Hematopoietic multipotent progenitor cell treated with erythropoietin and hydrocortisone succinate and interleukin-3 and kit ligand, for 6 days (in vitro differentiated cells): ENCODE measurements at regions not wholly inside any gene's neighbourhood (a gene's known extent, or its start where the extent isn't known, plus 50 kb on each side); places are given as distances from the start of the nearest gene placed in this dataset.
"Not testable (repeated sequence)": the region's sequence is repeated elsewhere in the genome, so short reads cannot be mapped to it uniquely, and the experiment has no call there.

Experiments used
- DNase-seq: peaks from one replicate; pipeline ENCODE4 v3.0.0-alpha.2; 2015

DNA sequence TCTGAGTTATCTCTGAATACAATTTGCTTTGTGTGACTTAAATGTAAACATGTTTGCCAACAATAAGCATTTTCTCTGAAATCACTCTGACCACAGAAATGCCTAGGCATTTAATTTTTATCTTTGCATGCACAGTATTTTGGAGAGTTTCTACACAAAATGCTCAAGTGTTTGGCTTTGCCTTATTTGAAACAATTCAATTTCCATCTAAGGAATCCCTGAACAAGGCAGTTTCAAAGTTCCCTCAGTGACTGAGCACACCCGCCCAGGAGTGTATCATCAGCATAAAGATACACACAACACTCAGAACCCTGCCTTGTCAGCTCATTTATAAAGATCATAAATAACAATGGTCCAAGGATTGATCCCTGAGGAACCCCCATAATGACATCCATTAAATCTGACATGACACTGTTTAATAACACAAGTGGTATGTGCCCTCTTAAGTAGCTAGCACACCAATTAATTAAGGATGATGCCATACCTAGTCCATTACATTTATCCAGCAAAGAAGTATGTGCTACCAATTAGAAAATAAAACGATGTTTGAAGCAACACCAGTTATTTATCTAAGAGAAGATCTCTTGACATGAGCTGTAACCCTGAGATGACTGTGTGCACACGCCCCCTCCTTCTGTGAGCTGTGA lies 585.8 kb downstream of the ADGRL2 start:
- no peak for DNase-seq

DNA sequence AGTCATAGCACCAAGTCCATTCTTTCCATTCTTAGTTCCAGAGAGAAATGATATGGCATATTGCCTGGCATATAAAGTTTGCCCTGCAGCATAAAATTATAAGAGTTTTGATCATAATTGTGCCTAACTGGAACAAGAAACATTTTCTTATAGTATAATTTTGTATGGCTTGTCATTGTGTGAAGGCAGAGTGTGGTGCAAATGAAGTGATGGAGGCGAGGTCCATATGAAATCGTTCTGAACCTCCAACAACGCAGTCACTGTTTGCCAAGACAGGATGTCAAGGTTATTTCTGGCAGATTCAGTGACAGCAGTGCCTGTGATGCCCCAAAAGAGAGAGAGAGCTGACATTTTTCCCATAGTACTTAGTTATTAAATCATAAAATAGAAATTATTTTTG lies 584.0 kb downstream of the ADGRL2 start:
- DNase-seq, result no peak

DNA sequence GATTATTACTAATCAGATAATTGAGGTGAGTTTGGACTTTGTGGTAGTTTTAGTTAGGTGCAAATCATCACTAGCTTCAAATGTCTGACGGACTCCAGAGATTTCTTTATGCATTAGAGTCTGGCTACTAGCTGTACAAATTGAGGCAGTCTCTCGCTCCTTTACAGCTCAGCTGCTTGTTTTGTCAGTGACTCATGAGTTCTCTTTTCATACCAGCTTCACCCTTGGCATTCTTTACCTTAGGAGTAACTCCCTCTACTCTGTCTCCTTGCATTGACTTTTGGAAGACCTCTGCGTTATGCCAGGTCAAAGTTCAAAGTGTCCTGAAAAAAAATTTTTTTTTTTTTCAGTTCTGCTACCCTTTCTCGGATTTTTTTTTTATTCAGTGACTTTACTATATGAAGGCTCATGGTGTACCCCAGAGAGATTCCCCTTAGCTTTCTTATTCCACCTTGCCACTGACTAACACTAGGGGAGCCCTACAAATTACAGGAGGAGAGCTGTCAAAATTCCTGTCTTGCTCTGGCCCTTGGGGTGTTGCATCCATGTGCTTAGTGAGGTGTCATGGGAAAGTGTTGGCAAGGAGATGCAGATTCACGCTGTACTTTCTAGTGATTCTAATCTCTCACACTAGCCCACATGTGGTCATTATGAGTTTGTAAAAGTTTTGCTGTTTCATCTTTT lies 576.6 kb downstream of the ADGRL2 start:
- no peak for DNase-seq

DNA sequence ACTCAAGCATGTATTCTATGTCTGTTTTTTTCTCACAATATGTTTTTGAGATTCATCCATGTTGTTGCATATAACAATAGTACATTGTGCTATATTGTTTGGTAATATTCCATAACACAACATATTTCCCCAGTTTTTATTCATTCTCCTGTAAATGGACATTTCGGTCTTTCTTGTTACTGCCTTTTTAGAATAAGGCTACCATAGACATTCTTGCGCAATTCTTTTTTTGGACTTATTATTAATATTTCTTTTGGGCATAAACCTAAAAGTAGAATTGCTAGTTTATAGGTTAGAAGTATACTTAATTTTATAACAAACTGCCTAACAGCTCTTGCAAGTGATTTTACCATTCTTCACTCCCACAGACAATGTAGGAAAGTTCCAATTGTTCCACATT lies 573.0 kb downstream of the ADGRL2 start:
- no peak for DNase-seq

DNA sequence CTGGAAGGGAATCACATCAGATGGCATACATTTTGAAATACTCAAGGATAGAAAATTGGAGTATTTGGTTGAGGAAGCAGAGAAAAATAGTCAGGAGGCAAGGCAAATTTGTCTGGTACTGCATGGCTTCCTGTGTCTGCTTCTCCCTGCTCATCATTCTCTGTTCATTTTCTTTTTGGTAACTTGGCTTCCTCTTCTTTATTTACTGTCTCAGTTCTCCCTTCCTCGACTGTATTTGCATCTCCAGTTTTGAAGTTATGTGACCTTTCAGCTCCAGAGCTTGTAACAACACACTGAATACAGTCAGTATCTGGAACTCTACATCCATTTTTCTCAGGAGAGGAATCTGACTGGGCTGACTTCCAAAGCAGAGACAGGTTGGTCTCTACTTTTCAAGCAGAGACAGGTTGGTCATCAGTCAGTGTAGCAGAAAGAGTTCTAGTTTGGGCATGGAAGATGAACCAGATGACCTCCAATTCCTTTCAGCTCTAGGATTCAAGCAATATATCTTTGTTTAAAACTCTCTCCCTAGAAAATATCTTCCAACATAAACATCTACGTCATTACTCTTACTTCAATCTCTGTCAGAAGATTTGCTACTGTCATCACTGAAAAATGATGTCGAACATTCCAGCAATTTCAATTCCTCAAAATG lies 571.2 kb downstream of the ADGRL2 start:
- DNase-seq, result no peak

DNA sequence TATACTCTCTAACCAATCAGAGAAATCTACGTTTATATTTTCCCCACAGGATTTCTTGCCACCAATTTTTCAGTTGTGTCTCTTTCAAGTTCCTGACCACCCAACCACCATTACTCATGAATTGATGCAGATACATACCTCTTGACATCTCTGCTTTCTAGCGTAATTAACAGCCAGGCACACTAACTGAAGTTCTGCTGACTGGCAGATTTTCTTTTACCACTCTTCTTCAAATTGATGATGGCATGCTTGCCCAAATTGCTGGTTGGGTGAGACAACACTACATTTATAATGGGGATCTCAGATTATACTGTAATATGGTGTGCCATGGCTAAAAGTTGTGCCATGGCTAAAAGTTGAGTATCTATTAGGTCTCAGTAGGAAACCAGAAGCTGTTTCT lies 566.7 kb downstream of the ADGRL2 start:
- DNase-seq, result no peak

DNA sequence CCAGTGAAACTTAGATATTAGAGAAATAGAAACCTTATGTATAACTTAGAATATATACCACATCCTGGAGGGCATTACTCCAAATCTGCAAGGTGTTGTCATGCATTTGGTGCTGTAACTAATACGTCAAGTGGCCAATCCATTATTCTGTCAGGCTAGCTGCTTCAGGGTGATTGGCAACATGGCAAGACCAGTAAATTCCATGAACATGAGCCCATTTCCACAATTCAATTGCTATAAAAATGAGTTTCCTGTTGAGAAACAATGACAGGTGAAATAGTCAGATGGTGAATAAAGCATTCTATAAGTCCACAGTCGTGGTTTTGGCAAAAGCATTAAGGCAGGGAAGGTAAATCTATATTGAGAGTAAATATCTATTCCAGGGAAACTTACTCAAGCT lies 566.0 kb downstream of the ADGRL2 start:
- DNase-seq, result no peak

DNA sequence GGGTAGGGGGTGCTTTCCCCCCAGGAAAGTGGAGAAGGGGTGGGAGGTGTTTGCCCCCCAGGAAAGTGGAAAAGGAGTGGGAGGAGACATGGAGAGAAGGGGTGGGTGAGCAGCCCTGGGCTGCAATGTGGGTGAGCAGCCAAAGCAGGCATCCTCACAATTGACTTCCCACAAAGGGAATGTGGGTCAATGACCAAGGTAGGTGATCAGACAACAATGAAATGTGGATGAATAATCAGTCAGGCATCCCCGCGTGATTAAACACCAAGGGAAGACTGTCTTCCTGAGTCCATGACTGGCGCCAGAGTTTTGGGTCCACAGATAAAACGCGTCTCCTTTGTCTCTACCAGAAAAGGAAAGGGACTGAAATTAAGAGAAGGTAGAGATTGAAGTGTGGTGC lies 558.8 kb downstream of the ADGRL2 start:
- DNase-seq, result not testable (repeated sequence)

DNA sequence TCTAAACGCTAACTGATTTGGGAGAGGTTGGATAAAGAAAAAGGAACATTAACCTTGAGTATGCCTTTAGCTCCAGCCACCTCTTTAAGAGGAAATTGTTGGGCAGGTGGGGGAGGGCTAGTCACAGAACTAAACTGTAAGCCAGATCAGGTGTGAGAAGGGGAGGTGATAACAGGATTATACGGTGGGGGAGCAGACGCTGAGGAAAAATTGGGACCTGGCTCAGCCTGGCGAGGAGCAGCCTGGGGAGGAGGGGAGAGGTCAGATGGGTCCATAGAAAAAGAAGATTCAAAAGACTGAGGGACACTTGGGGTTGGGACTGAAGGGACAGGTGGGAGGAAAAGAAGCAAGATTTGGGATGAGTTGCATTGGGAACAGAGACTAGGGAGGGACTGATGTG lies 558.0 kb downstream of the ADGRL2 start:
- not testable (repeated sequence) for DNase-seq

DNA sequence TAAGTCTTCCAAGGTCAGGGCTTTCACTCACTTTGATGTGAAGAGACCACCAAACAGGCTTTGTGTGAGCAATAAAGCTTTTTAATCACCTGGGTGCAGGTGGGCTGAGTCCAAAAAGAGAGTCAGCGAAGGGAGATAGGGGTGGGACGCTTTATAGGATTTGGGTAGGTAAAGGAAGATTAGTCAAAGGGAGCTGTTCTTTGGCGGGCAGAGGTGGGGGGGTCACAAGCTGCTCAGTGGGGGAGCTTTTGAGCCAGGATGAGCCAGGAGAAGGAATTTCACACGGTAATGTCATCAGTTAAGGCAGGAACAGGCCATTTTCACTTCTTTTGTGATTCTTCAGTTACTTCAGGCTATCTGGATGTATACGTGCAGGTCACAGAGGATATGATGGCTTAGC lies 553.8 kb downstream of the ADGRL2 start:
- DNase-seq, result not testable (repeated sequence)

DNA sequence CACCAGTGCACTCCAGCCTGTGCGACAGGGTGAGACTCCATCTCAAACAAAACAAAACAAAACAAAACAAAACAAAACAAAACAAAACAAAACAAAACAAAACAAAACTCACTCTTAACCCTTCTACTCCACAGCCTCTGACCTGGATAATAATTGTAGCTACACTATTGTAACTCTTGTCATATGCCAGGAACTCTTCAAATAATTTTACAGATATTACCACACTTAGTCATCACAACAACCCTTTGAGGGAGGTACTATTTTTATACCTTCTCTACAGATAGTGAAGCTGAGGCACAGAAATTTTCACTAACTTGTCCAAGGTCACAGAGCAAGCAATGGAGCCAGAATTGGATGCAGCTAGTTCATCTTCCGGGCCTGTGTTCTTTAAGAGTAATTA lies 547.8 kb downstream of the ADGRL2 start:
- no peak for DNase-seq

DNA sequence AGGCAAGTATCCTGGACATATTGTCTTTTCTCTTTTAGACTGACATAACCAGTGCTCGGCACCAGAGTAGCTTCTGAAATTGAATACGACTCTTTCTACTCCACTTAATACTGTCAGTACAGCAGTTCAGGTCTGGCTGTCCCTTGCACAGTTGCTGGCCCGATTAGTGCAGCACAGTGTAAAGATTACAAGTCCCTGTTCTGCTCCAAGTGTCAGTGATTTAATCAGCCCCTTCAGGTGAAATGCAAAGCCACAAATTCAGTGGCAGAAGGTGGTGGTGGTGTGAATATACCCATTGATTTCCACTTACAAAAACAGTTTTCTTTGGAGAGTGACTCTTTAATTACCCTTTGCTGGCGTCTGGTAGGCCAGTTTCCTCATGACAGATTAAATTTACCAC lies 545.4 kb downstream of the ADGRL2 start:
- DNase-seq, result no peak

DNA sequence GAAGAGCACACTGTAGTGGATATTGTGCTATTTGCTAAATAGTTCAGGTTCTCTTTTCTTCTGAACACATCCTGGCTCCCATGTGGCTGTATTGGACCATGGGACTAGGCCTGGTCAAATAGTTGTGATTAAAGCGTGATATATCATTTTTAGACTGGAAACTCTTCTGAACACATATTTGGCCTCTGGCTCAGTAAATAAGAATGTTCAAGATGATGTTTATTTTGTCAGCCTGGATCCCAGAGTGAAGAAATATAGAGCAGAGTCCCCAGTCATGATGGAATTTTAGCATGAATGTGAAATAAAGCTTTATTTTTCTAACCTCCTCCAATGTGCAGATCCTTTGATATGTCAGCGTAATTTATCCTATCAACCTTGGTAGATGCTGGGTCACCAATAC lies 542.6 kb downstream of the ADGRL2 start:
- no peak for DNase-seq

DNA sequence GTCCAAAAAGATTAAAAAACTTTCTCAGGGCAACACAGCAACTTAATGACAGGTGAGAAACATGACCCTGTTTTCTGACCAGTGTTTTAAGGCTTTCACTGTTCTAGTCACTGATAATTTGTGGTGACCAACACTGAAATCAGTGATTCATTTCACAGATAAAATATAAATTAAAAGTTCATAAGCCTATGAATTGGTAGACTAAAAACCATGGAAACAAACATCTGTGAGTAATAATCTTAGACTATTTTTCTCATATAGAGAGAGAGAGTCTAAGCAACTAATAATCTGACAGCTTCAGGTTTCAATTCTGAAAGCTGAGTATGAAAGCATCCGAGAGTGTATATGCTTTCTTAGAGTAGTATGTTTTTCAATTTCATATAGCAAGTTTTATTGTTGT lies 536.9 kb downstream of the ADGRL2 start:
- no peak for DNase-seq

DNA sequence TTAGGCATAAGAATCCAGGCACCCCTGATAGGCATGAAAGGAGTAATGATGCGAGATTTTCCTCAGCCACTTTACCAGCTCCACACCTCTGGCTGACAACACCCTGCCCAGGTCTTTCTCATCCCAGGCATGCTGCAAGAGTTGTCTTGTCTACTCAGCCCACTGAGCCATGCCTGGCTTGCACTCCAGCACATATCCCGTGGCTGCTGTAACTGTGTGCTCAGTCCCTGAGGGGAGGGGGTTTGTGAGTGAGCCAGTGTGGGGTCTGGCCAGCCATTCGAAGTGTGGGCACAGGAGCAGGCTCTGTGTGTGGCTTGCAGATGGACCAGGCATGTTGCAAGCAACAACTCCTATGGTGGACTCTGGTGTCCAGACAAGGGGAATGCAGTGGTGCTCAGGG lies 529.6 kb downstream of the ADGRL2 start:
- no peak for DNase-seq

DNA sequence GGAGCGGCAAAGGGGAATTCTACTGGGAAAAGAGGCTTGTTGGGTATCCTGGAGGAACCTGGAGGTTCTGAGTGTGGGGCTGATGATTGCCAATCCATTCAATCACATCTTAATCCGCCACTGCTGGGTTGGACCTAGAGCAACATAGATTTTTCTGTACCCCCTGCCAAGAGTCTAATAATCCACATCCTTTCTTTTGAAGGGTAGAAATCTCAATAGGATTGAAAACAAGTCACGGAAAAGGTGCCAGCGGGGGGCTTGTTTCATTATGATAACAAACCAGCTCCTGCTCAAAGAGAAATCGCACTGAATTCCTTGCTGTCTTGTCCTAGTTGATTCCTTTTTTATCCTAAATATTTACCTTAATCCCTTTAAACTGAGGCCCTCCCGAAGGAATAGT lies 528.5 kb downstream of the ADGRL2 start:
- DNase-seq, result no peak

DNA sequence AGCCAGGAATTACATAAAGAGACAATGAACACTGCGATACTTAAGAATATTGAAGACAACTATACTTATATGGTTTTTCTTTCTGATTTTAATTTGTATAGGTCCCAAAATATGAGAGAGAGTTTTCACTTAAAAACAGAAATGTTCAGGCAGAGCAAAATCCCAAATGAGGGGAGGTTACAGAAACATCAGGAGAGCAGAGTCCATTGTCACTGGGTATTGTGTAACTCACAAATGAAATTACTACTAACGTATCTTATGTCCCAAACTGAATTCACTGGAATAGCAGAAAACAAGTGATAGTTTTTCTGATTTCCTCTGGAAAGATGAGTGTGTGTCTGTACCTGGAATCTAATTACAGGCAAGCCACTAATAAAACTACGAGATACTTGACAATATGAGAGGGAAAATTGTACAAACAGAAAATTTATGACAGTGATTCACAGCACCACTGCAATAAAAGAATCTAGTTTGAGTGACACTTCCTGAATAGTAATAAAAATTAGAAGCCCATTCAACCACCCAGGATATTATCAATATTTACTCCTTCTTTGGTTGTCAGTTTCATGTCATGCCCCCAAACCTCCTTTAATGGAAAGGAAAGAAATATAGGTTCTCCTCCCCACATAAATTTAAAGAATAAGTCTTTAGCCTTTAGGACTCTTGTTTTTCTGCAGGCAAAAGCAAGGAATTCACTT lies 522.6 kb downstream of the ADGRL2 start:
- no peak for DNase-seq

DNA sequence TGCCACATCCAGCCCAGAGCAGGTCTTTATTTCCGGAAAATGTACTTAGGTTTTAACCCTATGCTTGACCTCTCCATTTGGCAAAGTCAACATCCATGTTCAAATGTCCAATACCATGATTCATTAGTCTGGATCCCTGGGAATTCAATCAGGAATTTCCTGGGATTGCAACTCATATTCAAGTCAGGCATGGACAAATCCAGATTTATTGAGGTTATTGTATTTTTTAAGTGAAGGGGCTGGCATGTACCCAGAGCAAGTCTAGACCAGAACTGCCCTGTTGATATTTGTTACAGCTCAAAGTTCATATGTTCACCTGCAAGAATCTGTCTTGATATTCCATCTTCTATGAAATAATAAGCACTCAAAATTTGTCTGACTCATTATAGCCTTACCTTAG lies 521.1 kb downstream of the ADGRL2 start:
- no peak for DNase-seq

DNA sequence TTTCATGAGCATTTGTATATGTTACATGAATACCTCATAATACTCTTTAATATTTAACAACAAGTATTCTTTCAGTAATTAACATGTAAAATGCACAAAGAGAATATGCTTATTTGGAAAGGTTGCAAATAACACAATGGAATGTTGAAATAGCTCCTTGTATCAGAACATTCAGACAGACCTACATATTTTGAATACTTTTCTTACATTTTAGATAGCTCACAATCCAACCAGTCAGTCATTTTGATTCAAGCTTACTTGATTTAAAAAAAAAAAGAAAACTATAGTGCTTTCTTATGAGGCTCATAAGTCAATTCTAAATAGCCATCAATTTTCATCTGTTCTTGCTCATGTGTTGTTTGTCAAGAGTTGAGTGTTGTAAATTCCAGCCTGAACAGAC lies 518.8 kb downstream of the ADGRL2 start:
- no peak for DNase-seq

DNA sequence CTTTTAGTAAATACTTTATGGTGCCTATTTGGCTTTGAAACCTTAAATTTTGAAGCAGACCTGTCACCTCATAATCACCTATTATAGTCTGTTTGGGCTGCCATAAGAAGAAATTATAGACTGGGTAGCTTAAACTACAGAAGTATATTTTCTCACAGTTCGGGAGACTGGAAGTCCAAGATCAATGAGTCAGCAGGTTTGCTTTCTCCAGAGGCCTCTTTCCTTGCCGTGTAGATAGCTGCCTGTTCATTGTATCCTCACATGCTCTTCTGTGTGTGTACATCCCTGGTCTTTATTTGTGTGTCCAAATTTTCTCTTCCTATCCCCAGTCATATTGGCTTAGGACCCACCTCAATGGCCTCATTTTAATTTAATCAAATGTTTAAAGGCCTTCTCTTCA lies 518.2 kb downstream of the ADGRL2 start:
- no peak for DNase-seq

DNA sequence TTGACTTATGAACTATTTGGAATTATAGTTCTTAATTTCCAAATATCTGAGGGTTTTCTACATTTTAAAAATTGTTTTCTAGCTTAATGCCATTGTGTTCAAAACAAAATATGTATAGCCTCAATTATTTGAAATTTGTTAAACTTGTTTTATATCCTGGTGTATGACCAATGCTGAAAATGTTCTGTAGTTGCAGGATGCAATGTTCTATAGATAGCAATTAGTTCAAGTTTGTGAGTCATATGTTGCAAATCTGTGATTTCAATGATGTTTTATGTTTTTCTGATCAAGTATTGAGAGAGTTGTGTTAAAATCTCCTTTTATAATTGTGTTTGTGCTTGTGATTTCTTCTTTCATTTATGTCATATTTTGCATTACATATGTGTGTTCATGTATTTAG lies 517.5 kb downstream of the ADGRL2 start:
- no peak for DNase-seq

DNA sequence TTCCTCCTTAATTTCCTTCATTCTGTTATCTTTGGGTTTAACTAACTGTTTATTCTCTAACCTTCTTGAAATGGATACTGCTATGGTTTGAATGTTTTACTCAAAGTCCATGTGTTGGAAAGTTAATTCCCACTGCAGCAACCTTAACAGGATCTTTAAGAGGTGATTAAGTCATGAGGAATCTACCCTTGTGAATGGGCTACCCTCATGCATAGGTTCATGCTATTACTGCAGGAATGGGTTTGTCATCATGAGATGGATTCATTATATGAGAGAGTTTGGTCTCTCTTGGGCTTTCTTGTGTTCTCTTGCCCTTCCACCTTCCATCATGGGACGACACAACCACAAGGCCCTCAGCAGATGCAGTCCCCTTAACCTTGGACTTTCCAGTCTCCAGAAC lies 516.9 kb downstream of the ADGRL2 start:
- DNase-seq, result no peak

DNA sequence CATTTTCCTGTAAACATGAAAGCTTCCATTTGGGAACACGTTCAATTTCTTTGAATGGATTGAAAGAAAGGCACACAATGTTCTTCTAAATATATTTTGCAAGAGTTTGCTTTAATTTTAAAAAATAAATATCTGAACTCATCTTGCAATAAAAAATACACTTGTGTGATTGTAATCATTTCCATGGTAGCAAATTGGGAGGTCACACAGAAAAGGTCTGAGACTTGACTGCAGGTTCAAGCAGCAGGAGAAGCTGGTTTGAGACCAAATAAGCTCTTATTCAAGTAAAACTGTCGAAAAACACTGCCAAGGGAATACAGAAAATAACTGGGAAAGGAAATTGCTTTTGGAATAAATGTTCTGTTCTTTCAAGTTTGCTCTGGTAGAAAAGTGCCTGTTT lies 498.9 kb downstream of the ADGRL2 start:
- no peak for DNase-seq

DNA sequence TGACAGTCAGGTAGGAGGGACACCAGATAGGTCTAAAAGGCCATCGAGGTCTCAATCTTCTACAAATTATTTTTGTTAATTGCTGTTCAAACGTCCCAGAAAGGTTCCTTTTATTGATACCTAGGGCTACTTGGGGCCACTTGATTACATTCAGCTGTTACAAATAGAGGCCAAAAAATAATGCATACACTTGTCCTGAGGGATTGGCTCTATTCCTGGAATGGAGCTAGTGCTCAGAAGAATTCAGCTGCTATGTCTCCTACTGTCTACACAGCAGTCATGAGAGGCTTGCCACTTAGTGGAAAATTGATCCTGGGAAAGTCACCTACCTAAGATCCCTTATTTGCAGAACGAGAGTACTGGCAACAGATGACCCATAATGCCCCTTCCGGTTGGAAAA lies 498.3 kb downstream of the ADGRL2 start:
- no peak for DNase-seq
